ENCODE measurements at regions not wholly inside any gene's neighbourhood (a gene's known extent, or its start where the extent isn't known, plus 50 kb on each side); places are given as distances from the start of the nearest gene placed in this dataset.

GRCh38 chr4:106618956-106619355 lies 250.4 kb upstream of the GIMD1 start:
- dilution Hi-C loops (cut with MboI; ENCODE audit: extremely low pct_ligation_motif_present, low sequenced_read_pairs) (no loop called here), intact Hi-C loops (cut with micrococcal nuclease) (no loop called here)
- H3K79me2 ChIP-seq (ENCODE audit: control insufficient read depth, insufficient read depth, low read length): no peaks in the 10 kb centered on the region
- no peak overlapping the region for H3K9ac ChIP-seq (replicated peaks; ENCODE audit: extremely low read depth, insufficient read depth, low read length)
- FAIRE-seq (no peak), DNase-seq (ENCODE audit: low read depth, low spot score) (no peak)
- H3K4me2 ChIP-seq (ENCODE audit: insufficient read depth, low read length): no peak overlapping the region
- no peaks in the 10 kb centered on the region for H3K9me1 ChIP-seq (replicated peaks; ENCODE audit: control insufficient read depth, extremely low read depth, insufficient read depth, low read length)
- H3K4me1 ChIP-seq (ENCODE audit: control insufficient read depth, extremely low read depth, insufficient read depth, low read length): peaks cover 7% of the 10 kb centered on the region
- ChIA-PET POLR2A (no interaction called here), CTCF (interaction anchor here (1.2 to 1.6 kb wide), 3 partner anchors 11 to 249 kb away, joined by 3 to 9 read pairs (median 4); no protein-coding TSS in a partner anchor)
- H3K36me3 ChIP-seq (ENCODE audit: control insufficient read depth in 2 of 2, extremely low read depth in 1 of 2, insufficient read depth in 2 of 2, low read length in 2 of 2): no peaks in the 10 kb centered on the region
- H3K9me3 ChIP-seq (replicated peaks; ENCODE audit: control insufficient read depth, insufficient read depth, low read length): no peaks in the 10 kb centered on the region
- H3K4me3 ChIP-seq (replicated peaks in 1 of 3; ENCODE audit: insufficient read depth in 1 of 3, low read depth in 1 of 3, low read length in 3 of 3): no peak overlapping the region
- no peaks in the 10 kb centered on the region for H3K27me3 ChIP-seq (ENCODE audit: control insufficient read depth in 2 of 2, insufficient read depth in 2 of 2, low read length in 2 of 2)
- H3K27ac ChIP-seq (ENCODE audit: insufficient read depth, low read depth, low read length): no peak overlapping the region
- TF ChIP-seq JUN (IDR thresholded peaks at IDR 0.05; ENCODE audit: borderline replicate concordance, insufficient read depth, insufficient read length, low read depth): no peak
- H4K20me1 ChIP-seq (replicated peaks; ENCODE audit: control insufficient read depth, extremely low read depth, insufficient read depth, low read length): no peaks in the 10 kb centered on the region
- no TSS peak for BruUV-seq (replicated peaks)
- H2AFZ ChIP-seq (ENCODE audit: low read depth, low read length): no peak overlapping the region

- H3K27ac ChIP-seq (ENCODE audit: insufficient read depth, low read depth, low read length): no peak overlapping the region
- intact Hi-C loops (cut with micrococcal nuclease): no loop called here
These were observed 247.4 kb upstream of the GIMD1 start for GRCh38 chr4:106615961-106616360.

More at GRCh38 chr4:106615961-106616360, 247.4 kb upstream of the GIMD1 start:
- Histone ChIP-seq H3K4me1 (ENCODE audit: control insufficient read depth, extremely low read depth, insufficient read depth, low read length) (peaks cover 7% of the 10 kb centered on the region), H3K36me3 (ENCODE audit: control insufficient read depth in 2 of 2, extremely low read depth in 1 of 2, insufficient read depth in 2 of 2, low read length in 2 of 2) (no peaks in the 10 kb centered on the region), H4K20me1 (replicated peaks; ENCODE audit: control insufficient read depth, extremely low read depth, insufficient read depth, low read length) (no peaks in the 10 kb centered on the region), H3K79me2 (ENCODE audit: control insufficient read depth, insufficient read depth, low read length) (no peaks in the 10 kb centered on the region), H3K9ac (replicated peaks; ENCODE audit: extremely low read depth, insufficient read depth, low read length) (no peak overlapping the region), H3K4me2 (ENCODE audit: insufficient read depth, low read length) (no peak overlapping the region), H3K9me3 (replicated peaks; ENCODE audit: control insufficient read depth, insufficient read depth, low read length) (no peaks in the 10 kb centered on the region), H3K9me1 (replicated peaks; ENCODE audit: control insufficient read depth, extremely low read depth, insufficient read depth, low read length) (no peaks in the 10 kb centered on the region), H3K27me3 (ENCODE audit: control insufficient read depth in 2 of 2, insufficient read depth in 2 of 2, low read length in 2 of 2) (no peaks in the 10 kb centered on the region), H2AFZ (ENCODE audit: low read depth, low read length) (no peak overlapping the region), H3K4me3 (replicated peaks in 1 of 3; ENCODE audit: insufficient read depth in 1 of 3, low read depth in 1 of 3, low read length in 3 of 3) (no peak overlapping the region)
- BruUV-seq (replicated peaks): no TSS peak
- dilution Hi-C loops (cut with MboI; ENCODE audit: extremely low pct_ligation_motif_present, low sequenced_read_pairs): no loop called here
- CTCF ChIA-PET: no interaction called here
- FAIRE-seq: no peak
- POLR2A ChIA-PET: no interaction called here
- no peak for TF ChIP-seq CTCF (IDR thresholded peaks at IDR 0.05; ENCODE audit: extremely low read depth in 1 of 2, insufficient read depth in 1 of 2, low read depth in 1 of 2, low read length in 2 of 2)
- TF ChIP-seq EZH2 (IDR thresholded peaks at IDR 0.05; ENCODE audit: borderline replicate concordance, low read depth, low read length, severe bottlenecking): no peak
- no peak for TF ChIP-seq JUN (IDR thresholded peaks at IDR 0.05; ENCODE audit: borderline replicate concordance, insufficient read depth, insufficient read length, low read depth)
- peak; percentile 43 for DNase-seq (ENCODE audit: low read depth, low spot score)

Measured in endothelial cell of umbilical vein (primary cell).